Esophagus muscularis mucosa (tissue), 4 donors: ENCODE measurements at regions not wholly inside any gene's neighbourhood (a gene's known extent, or its start where the extent isn't known, plus 50 kb on each side); places are given as distances from the start of the nearest gene placed in this dataset.
A peak's percentile ranks its signal among the peaks of the same experiment; 100 is the strongest.

ENCODE experiments used
- DNase-seq: peaks from one replicate; pipeline ENCODE4 v3.0.0-alpha.2; 2017; ENCODE audit errors: extremely low spot score
- H3K27ac ChIP-seq, 4 donors: fragments of 200-600 bp; sonication (generic); replicated peaks in 1 of 4; 1 replicate in 3 of 4; 2 replicates in 1 of 4; pipeline ENCODE4 v1.5.1; 2016 to 2019; ENCODE audit warnings: mild to moderate bottlenecking in 1 of 4
- H3K27me3 ChIP-seq, 4 donors: fragments of 200-600 bp; sonication (generic); one replicate each; pipeline versions ENCODE4 v1.5.1 to v1.6.0; 2016 to 2019
- H3K36me3 ChIP-seq, 4 donors: fragments of 200-600 bp; sonication (generic); one replicate each; pipeline ENCODE4 v1.5.1; 2016 to 2019
- H3K4me1 ChIP-seq, 4 donors: fragments of 200-600 bp; sonication (generic); one replicate each; pipeline ENCODE4 v1.5.1; 2016 to 2019
- H3K4me3 ChIP-seq, 4 donors: fragments of 200-600 bp; sonication (generic); 1 replicate in 2 of 4; 2 replicates in 2 of 4; pipeline ENCODE4 v1.5.1; 2016 to 2019; ENCODE audit warnings: mild to moderate bottlenecking in 4 of 4, moderate library complexity in 1 of 4
- H3K9me3 ChIP-seq, 4 donors: fragments of 200-600 bp; sonication (generic); 1 replicate in 3 of 4; 2 replicates in 1 of 4; pipeline ENCODE4 v1.5.1; 2016 to 2019
- CTCF ChIP-seq, 3 experiments: fragments of 200-600 bp in 2 of 3; fragments of 450-650 bp in 1 of 3; sonication (generic) in 2 of 3; IDR thresholded peaks; one replicate each; pipeline ENCODE4 v1.5.1; 2017 to 2019; ENCODE audit warnings: antibody characterized with exemption in 3 of 3, mild to moderate bottlenecking in 2 of 3, moderate library complexity in 1 of 3
- EP300 ChIP-seq: sonication (generic); formaldehyde crosslinking; IDR thresholded peaks from one replicate; pipeline ENCODE4 v1.6.1; 2017; ENCODE audit warnings: antibody characterized with exemption
- POLR2A ChIP-seq: fragments of 450-650 bp; IDR thresholded peaks from one replicate; pipeline ENCODE4 v1.6.1; 2017; ENCODE audit warnings: antibody characterized with exemption, moderate library complexity, mild to moderate bottlenecking, low read depth
- POLR2AphosphoS5 ChIP-seq, 2 donors: sonication (generic); formaldehyde crosslinking; IDR thresholded peaks; one replicate each; pipeline ENCODE4 v1.6.1; 2017; ENCODE audit warnings: antibody characterized with exemption in 2 of 2
- WGBS: methylation state at CpG from one replicate; pipeline ENCODE4 v1.1.5; 2018; 5-methylcytosine and 5-hydroxymethylcytosine counted together
- intact Hi-C: fragments of 100-400 bp; cut with DNase I; formaldehyde crosslinking; loops from one replicate; pipeline ENCODE4 v1.15.1; 2023

- TF ChIP-seq POLR2AphosphoS5 (IDR thresholded peaks at IDR 0.05) = no peak
- no peak for TF ChIP-seq POLR2A
- no peak for TF ChIP-seq EP300
- TF ChIP-seq CTCF (IDR thresholded peaks at IDR 0.05) = no peak
- Histone ChIP-seq H3K27ac (no peak overlapping the region), H3K4me3 (no peak overlapping the region), H3K9me3 (no peaks in the 10 kb centered on the region), H3K27me3 (no peaks in the 10 kb centered on the region), H3K36me3 (no peaks in the 10 kb centered on the region), H3K4me1 (no peaks in the 10 kb centered on the region)
- no peak for DNase-seq
- intact Hi-C loops = no loop called here
Observed at GRCh38 chr3:621714-622113, 425.2 kb downstream of the CHL1 start.

- H3K27me3 ChIP-seq = no peaks in the 10 kb centered on the region
- no peak for DNase-seq
- H3K9me3 ChIP-seq = no peaks in the 10 kb centered on the region
- H3K4me3 ChIP-seq = no peak overlapping the region
- H3K4me1 ChIP-seq = no peaks in the 10 kb centered on the region
- intact Hi-C loops = no loop called here
- no peak overlapping the region for H3K27ac ChIP-seq
- no peaks in the 10 kb centered on the region for H3K36me3 ChIP-seq
- no peak for TF ChIP-seq CTCF (IDR thresholded peaks at IDR 0.05)
- no peak for TF ChIP-seq EP300
- TF ChIP-seq POLR2A = no peak
- TF ChIP-seq POLR2AphosphoS5 (IDR thresholded peaks at IDR 0.05) = no peak
- WGBS = 87% methylated on average over 7 of the region's 7 CpGs
Observed at GRCh38 chr3:622314-622713, 425.8 kb downstream of the CHL1 start.

GRCh38 chr3:623914-624545 is 427.5 kb downstream of the CHL1 start:
- no peaks in the 10 kb centered on the region for H3K36me3 ChIP-seq
- intact Hi-C loops = no loop called here
- 82% methylated on average over 4 of the region's 4 CpGs for WGBS

DNA sequence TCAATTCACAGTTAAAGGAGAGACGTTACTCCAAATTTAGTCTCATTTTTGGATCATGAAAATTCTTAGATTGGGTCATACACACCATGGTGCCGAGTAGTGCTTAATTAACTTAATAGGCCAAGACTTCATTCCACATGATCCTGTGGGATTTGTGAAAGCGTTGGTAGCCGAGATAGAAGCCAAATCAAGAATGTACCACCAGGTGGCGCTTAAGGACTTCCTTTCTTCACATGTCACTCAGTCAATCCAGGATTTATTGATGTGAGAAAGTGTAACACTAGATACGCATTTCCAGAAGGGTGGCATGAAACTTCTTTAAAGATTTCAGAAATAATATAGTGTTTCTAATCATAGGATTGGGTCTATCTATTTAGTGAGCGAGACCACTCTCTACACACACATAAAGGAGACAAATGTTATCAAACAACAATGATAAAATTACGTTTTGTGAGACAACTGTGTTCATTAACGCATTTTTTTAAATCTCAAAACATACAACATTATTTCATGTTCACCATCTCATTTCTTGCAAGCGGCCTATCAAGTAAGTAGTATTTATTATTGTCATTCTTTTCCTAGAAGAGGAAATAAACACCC is 436.1 kb downstream of the CHL1 start:
- intact Hi-C loops = no loop called here

More at GRCh38 chr3:623914-624545, 427.5 kb downstream of the CHL1 start:
- H3K4me3 ChIP-seq = no peak overlapping the region
- no peaks in the 10 kb centered on the region for H3K27me3 ChIP-seq
- H3K9me3 ChIP-seq = no peaks in the 10 kb centered on the region
- no peak for DNase-seq
- TF ChIP-seq POLR2AphosphoS5 (IDR thresholded peaks at IDR 0.05) = no peak
- no peak for TF ChIP-seq EP300
- TF ChIP-seq POLR2A = no peak
- no peak for TF ChIP-seq CTCF (IDR thresholded peaks at IDR 0.05)
- no peak overlapping the region for H3K27ac ChIP-seq
- H3K4me1 ChIP-seq = no peaks in the 10 kb centered on the region

More for the DNA sequence above, 436.1 kb downstream of the CHL1 start:
- H3K4me3 ChIP-seq = no peak overlapping the region
- H3K27ac ChIP-seq = no peak overlapping the region
- H3K36me3 ChIP-seq = no peaks in the 10 kb centered on the region
- no peaks in the 10 kb centered on the region for H3K9me3 ChIP-seq
- no peaks in the 10 kb centered on the region for H3K4me1 ChIP-seq
- no peaks in the 10 kb centered on the region for H3K27me3 ChIP-seq
- DNase-seq = no peak
- peak in 2 of 3 experiments; percentile 37 to 50 for TF ChIP-seq CTCF (IDR thresholded peaks at IDR 0.05)
- no peak for TF ChIP-seq POLR2AphosphoS5 (IDR thresholded peaks at IDR 0.05)
- 41% methylated on average over 10 of the region's 10 CpGs for WGBS
